AG09309 (cell line): ENCODE measurements at regions not wholly inside any gene's neighbourhood (a gene's known extent, or its start where the extent isn't known, plus 50 kb on each side); places are given as distances from the start of the nearest gene placed in this dataset.
"Not testable (repeated sequence)": the region's sequence is repeated elsewhere in the genome, so short reads cannot be mapped to it uniquely, and the experiment has no call there.

Experiments used
- DNase-seq: peaks from one replicate; pipeline ENCODE4 v3.0.0-alpha.2; 2010; ENCODE audit warnings: low read depth
- H3K4me3 ChIP-seq: 2 replicates; pipeline ENCODE4 v1.5.1; 2011; ENCODE audit warnings: mild to moderate bottlenecking, low read depth, low read length, moderate library complexity; ENCODE audit not compliant: control insufficient read depth
- CTCF ChIP-seq: IDR thresholded peaks from 2 replicates; pipeline ENCODE4 v1.5.1; 2011; ENCODE audit warnings: mild to moderate bottlenecking, low read depth, low read length, inconsistent platforms; ENCODE audit not compliant: insufficient read depth, control insufficient read depth; ENCODE audit errors: missing control alignments

GRCh38 chr2:234797566-234798250 lies 154.1 kb upstream of the SH3BP4 start:
- DNase-seq = no peak
- TF ChIP-seq CTCF = no peak
- no peak overlapping the region for H3K4me3 ChIP-seq

DNA sequence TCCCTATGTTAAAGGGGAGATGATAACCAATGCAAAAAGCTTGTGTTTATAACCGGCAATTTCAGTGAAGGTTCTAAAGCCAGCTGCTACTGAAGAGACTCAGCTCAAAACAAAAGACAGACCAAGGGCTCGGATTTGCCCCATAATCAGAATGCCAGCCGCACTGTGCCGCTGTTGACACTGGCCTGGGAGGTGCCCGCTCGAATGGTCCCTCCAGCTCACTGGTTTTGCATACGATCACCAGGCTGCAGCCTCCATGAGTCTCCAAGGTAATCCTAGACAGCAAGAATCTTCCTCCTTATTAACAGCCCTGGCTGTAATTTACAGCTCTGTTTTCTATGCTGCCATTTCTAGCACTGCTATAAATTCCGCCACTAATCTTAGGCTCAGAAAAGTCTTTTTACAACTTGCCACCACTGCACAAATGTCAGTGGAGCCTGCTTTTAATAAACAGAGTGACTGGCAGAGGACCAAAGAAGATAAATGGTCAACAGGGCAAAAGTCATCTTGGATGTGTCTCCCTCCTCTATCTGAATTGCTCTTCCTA lies 155.7 kb upstream of the SH3BP4 start:
- no peak for TF ChIP-seq CTCF
- DNase-seq = no peak

DNA sequence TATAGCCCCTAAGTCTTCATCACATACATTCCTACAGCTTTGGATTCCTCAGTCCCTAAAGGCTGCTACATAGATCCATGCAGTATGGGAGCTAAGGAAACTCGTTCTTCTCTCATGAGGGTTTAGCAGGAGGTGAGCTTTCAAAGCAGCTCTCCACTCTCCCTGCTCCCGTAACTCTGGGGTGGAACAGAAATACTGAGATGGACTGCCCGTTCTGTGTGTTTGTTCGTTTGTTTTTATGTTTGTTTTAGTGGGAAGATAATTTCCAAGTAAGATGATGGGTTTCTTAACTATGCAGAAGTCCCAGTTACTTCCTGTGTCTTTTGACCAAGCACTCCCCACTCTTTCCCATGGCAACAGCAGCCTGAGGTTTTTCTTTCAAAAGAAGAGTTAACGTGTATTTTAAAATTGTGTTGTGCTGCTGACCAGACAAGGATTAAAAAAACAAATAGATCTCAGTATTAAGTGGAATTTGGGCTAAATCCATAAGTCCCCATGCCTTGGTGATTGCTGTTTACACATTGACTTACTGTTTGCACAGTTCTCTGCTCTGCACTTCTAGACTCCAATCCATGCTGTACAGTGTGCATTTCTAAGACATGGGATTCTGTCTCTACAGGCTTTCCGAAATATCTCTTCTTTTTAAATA lies 156.4 kb upstream of the SH3BP4 start:
- H3K4me3 ChIP-seq = no peak overlapping the region
- peak; percentile 5 for DNase-seq
- TF ChIP-seq CTCF = no peak

More for the DNA sequence above, 155.7 kb upstream of the SH3BP4 start:
- H3K4me3 ChIP-seq = no peak overlapping the region

DNA sequence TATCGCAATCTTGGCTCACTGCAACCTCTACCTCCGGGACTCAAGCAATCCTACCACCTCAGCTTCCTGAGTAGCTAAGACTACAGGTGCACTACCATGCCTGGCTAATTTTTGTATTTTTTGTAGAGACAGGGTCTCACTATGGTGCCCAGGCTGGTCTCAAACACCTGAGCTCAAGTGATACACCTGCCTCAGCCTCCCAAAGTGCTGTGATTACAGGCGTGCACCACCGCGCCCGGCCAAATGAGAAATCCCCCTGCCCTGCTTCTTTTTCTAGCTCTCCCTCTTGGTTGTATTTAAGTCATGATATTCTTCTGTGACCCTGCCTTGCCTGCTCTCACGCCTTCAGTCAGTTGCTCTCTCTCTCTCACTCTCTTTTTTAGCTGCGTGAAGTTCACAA lies 157.0 kb upstream of the SH3BP4 start:
- no peak overlapping the region for H3K4me3 ChIP-seq
- no peak for DNase-seq
- no peak for TF ChIP-seq CTCF

DNA sequence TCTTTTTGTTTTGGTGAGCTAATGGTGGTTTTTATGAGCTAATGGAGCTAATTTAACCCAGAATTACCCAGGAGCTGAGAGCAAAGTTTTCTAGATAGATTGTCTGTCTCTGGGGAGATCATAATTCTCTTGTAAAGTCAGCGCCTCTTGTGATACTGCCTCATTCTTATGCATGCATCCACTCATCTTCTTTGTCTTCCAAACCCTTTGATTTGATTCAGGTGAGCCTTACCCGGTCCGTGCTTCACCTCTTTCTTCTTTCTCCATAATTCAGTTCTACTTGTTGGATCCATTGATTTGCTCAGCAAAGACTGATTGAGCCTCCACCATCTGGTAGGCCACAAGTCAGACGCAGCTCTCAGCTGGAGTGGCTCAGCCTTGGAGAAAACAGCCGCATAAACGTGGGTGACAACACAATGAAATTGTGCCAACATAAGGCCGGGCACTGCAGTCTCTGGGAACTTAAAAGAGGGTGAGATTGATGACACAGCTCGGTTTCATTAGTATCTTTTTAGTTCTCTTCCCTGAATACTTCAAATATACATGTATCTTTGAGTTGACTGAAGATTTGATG lies 158.5 kb upstream of the SH3BP4 start:
- DNase-seq = no peak
- TF ChIP-seq CTCF = no peak
- H3K4me3 ChIP-seq = no peak overlapping the region

DNA sequence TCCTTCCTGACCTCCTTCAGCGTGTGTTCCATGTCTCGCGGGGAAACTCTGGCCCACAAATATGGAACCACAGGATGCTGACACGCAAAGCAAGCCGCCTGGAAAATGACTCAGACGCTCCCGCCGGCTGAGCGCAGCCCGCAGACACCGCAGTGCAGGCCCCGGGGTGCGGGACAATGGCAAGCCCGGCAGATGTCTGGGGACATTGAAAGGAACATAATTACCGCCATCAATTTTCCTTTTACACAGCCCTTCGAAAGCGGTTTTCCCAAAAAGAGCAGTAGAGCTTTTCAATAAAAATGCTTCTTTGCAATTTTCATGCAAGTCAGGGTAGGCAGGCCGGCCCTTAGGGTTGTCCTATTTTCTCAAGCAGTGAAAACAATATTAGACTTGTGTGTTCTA lies 159.2 kb upstream of the SH3BP4 start:
- TF ChIP-seq CTCF = no peak
- H3K4me3 ChIP-seq = no peak overlapping the region
- DNase-seq = peak; percentile 72

GRCh38 chr2:234792096-234792495 lies 159.7 kb upstream of the SH3BP4 start:
- DNase-seq, H3K4me3 ChIP-seq: not testable (repeated sequence)
